ENCODE measurements at regions not wholly inside any gene's neighbourhood (a gene's known extent, or its start where the extent isn't known, plus 50 kb on each side); places are given as distances from the start of the nearest gene placed in this dataset.
A peak's percentile ranks its signal among the peaks of the same experiment; 100 is the strongest.

- H3K4me3 ChIP-seq: no peak overlapping the region
- peaks cover 13 to 26% (median 22%) of the 10 kb centered on the region in 4 donors for H3K4me1 ChIP-seq
- TF ChIP-seq EP300 (IDR thresholded peaks at IDR 0.05): no peak
- no peak for TF ChIP-seq POLR2AphosphoS5 (IDR thresholded peaks at IDR 0.05)
- TF ChIP-seq POLR2A (IDR thresholded peaks at IDR 0.05): no peak
- TF ChIP-seq, protein P1, sequence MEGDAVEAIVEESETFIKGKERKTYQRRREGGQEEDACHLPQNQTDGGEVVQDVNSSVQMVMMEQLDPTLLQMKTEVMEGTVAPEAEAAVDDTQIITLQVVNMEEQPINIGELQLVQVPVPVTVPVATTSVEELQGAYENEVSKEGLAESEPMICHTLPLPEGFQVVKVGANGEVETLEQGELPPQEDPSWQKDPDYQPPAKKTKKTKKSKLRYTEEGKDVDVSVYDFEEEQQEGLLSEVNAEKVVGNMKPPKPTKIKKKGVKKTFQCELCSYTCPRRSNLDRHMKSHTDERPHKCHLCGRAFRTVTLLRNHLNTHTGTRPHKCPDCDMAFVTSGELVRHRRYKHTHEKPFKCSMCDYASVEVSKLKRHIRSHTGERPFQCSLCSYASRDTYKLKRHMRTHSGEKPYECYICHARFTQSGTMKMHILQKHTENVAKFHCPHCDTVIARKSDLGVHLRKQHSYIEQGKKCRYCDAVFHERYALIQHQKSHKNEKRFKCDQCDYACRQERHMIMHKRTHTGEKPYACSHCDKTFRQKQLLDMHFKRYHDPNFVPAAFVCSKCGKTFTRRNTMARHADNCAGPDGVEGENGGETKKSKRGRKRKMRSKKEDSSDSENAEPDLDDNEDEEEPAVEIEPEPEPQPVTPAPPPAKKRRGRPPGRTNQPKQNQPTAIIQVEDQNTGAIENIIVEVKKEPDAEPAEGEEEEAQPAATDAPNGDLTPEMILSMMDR (IDR thresholded peaks at IDR 0.05): no peak
- DNase-seq: no peak
- H3K27ac ChIP-seq: peak overlapping the region in 4 of 5 donors; percentile 93 to 96 (median 96)
- intact Hi-C loops (cut with DNase I; ENCODE audit: low total_unique reads): no loop called here
- H3K9me3 ChIP-seq: no peaks in the 10 kb centered on the region
- H3K36me3 ChIP-seq: no peaks in the 10 kb centered on the region
- WGBS, 5 donors: 94 to 97% (median 95%) methylated on average over 11 of the region's 11 CpGs
- H3K27me3 ChIP-seq: no peaks in the 10 kb centered on the region
Measured at GRCh38 chr9:129384491-129385210, 206.6 kb upstream of the IER5L start.

DNA sequence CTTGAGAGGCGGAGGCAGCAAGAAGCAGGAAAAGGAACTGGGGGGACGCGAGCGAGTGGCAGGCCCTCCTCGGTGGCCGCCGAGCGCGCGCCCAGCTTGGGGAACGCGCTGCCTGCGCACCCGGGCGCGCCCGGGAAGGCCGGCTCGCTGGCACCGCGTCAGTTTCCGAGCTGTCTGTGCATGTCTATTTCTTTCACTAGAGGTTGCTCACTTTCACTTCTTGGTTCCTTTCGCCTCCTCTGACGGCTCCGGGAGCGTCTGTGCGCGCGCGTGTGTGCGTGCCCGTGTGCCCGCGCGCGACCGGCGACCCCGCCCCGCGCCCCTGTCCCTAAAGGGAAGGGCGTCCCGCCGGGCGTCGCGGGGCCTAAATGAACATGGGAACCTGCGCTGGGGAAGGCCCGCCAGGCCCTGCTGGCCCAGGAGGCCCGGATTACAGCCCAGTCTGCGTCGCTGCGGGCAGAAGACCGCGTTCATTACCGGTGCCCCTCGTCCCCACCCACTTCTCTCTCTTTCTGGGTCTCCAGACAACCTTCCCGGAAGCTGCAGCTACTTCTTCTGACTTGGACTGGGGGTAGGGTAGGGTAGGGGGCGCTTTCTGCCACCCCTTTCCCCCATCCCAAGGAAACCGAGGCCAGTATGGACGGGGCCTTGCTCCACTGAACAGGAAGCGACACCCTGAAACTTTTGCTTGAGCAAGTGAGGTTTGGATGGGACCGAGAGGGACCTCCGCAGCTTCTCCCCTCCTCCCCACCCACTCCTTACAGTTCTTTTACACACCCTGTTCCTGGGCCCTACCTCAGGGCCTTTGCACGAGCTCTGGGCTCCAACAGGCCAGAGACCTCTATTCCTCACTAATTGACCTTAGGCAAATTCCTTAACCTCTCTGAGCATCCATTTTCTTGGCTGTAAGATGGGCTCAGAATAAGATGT, 205.8 kb upstream of the IER5L start:
- Histone ChIP-seq H3K4me3 (peak overlapping the region; percentile 46 to 64 (median 54)), H3K27me3 (no peaks in the 10 kb centered on the region), H3K4me1 (peaks cover 13 to 26% (median 22%) of the 10 kb centered on the region in 4 donors), H3K27ac (peak overlapping the region; percentile 93 to 96 (median 96)), H3K9me3 (no peaks in the 10 kb centered on the region), H3K36me3 (no peaks in the 10 kb centered on the region)
- TF ChIP-seq POLR2A (IDR thresholded peaks at IDR 0.05) (no peak), EP300 (IDR thresholded peaks at IDR 0.05) (no peak), POLR2AphosphoS5 (IDR thresholded peaks at IDR 0.05) (peak in 2 of 3 donors; percentile 70 to 71)
- TF ChIP-seq, protein P1 (IDR thresholded peaks at IDR 0.05): peak in 2 of 7 experiments; percentile 6 to 30
- WGBS, 5 donors: 10 to 36% (median 10%) methylated on average over 19 to 65 of the region's 65 CpGs
- DNase-seq: peak; percentile 84 to 94
- intact Hi-C loops (cut with DNase I; ENCODE audit: low total_unique reads): no loop called here

DNA sequence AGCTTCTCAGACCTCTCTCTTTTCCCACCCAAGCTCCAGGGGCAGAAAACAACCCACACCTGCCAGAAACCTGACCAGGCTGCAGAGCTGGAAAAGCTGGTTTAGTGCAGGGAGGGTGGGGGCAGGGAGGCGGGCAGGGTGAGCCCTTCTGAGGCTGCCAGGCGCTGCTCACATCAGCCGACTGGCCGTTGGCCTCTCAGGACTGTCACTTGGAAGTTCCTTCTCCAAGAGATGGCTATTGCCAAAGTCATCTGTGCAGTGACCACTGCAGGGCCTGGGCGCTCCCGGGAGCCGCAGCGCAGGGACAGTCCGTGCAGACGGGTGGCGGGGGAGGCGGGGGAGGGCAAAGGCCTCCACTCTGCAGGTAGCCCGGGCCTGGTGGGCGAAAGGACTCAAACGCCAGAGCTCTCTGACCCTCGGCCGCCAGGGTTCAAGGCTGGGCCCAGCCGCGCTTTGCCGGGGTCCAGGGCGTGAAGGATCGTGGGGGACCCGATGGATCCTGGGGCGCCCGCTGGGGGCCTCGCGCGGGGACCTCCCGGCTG, 205.0 kb upstream of the IER5L start:
- Histone ChIP-seq H3K4me1 (peaks cover 13 to 26% (median 22%) of the 10 kb centered on the region in 4 donors), H3K9me3 (no peaks in the 10 kb centered on the region), H3K36me3 (no peaks in the 10 kb centered on the region), H3K27ac (peak overlapping the region; percentile 93 to 96 (median 96)), H3K27me3 (no peaks in the 10 kb centered on the region), H3K4me3 (peak overlapping the region; percentile 46 to 64 (median 54))
- peak; percentile 92 to 95 for DNase-seq
- TF ChIP-seq EP300 (IDR thresholded peaks at IDR 0.05) (no peak), POLR2A (IDR thresholded peaks at IDR 0.05) (no peak), POLR2AphosphoS5 (IDR thresholded peaks at IDR 0.05) (peak in 2 of 3 donors; percentile 28 to 73)
- TF ChIP-seq, protein P1 (IDR thresholded peaks at IDR 0.05): no peak
- intact Hi-C loops (cut with DNase I; ENCODE audit: low total_unique reads): no loop called here
- 2 to 6% (median 3%) methylated on average over 15 to 29 of the region's 29 CpGs for WGBS, 5 donors
